DMS 273 (cell line): ENCODE measurements at regions not wholly inside any gene's neighbourhood (a gene's known extent, or its start where the extent isn't known, plus 50 kb on each side); places are given as distances from the start of the nearest gene placed in this dataset.
A peak's percentile ranks its signal among the peaks of the same experiment; 100 is the strongest.

Experiments used
- DNase-seq: peaks from one replicate; lab custom pipeline; 2025; ENCODE audit not compliant: unreplicated experiment; lab: John Stamatoyannopoulos, UW

GRCh38 chr11:32039149-32039548, 51.7 kb upstream of the RCN1 start:
- DNase-seq, result no peak

GRCh38 chr11:32034680-32035079, 56.2 kb upstream of the RCN1 start:
- no peak for DNase-seq

- DNase-seq, result no peak
These were observed 56.7 kb upstream of the RCN1 start for GRCh38 chr11:32034149-32034548.

GRCh38 chr11:32033491-32033890, 57.4 kb upstream of the RCN1 start:
- DNase-seq, result no peak

- no peak for DNase-seq
These were observed 57.8 kb upstream of the RCN1 start for GRCh38 chr11:32033067-32033466.

GRCh38 chr11:32032478-32032877, 58.4 kb upstream of the RCN1 start:
- DNase-seq, result no peak

- DNase-seq, result no peak
These were observed 58.8 kb upstream of the RCN1 start for GRCh38 chr11:32032052-32032451.

GRCh38 chr11:32030875-32031503, 59.9 kb upstream of the RCN1 start:
- DNase-seq, result no peak

- no peak for DNase-seq
These were observed 61.2 kb upstream of the RCN1 start for GRCh38 chr11:32029721-32030120.

- no peak for DNase-seq
These were observed 62.7 kb upstream of the RCN1 start for GRCh38 chr11:32028201-32028600.

- DNase-seq, result no peak
These were observed 64.1 kb upstream of the RCN1 start for GRCh38 chr11:32026766-32027165.

- DNase-seq, result no peak
These were observed 65.9 kb upstream of the RCN1 start for GRCh38 chr11:32024948-32025347.

GRCh38 chr11:32023370-32024305, 67.2 kb upstream of the RCN1 start:
- DNase-seq, result no peak

- DNase-seq, result no peak
These were observed 72.2 kb upstream of the RCN1 start for GRCh38 chr11:32018672-32019071.

GRCh38 chr11:32016111-32016510, 74.8 kb upstream of the RCN1 start:
- no peak for DNase-seq

GRCh38 chr11:32015427-32015826, 75.4 kb upstream of the RCN1 start:
- no peak for DNase-seq

- no peak for DNase-seq
These were observed 77.3 kb upstream of the RCN1 start for GRCh38 chr11:32013603-32014002.

- peak; percentile 74 for DNase-seq
These were observed 78.8 kb upstream of the RCN1 start for GRCh38 chr11:32012049-32012448.

- no peak for DNase-seq
These were observed 81.9 kb upstream of the RCN1 start for GRCh38 chr11:32008880-32009551.

- DNase-seq, result peak; percentile 76
These were observed 84.0 kb upstream of the RCN1 start for GRCh38 chr11:32006799-32007388.

- peak; percentile 41 for DNase-seq
These were observed 85.0 kb upstream of the RCN1 start for GRCh38 chr11:32005786-32006416.
